ENCODE measurements at regions not wholly inside any gene's neighbourhood (a gene's known extent, or its start where the extent isn't known, plus 50 kb on each side); places are given as distances from the start of the nearest gene placed in this dataset.

DNA sequence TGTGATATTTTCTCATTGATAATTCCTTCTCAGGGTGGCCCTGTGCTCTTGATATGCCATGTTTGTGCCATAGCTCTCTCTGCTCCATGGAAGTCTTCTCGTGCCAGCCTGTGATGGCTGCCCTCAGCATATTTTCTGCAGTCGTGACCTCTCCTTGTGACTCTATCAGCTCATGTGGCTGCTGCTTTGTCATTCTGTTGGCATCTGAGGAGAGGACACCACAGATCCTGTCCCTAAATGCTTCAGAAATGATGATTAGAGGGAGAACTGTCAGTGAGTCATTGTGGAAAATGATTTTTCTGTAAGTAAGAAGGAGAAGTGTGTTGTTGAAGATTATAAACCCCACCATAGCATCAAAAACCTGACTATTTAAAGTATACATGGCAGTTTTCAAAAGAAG lies 286.0 kb downstream of the ADGRL2 start:
- 38% methylated on average over 2 of the region's 2 CpGs for WGBS, 2 donors (ENCODE audit: low coverage in 1 of 2)
- Histone ChIP-seq H3K4me1 (no peaks in the 10 kb centered on the region), H3K9me3 (no peaks in the 10 kb centered on the region), H3K36me3 (no peaks in the 10 kb centered on the region), H3K27ac (no peak overlapping the region), H3K27me3 (no peaks in the 10 kb centered on the region), H3K4me3 (no peak overlapping the region)
- TF ChIP-seq EP300 (IDR thresholded peaks at IDR 0.05) (no peak), POLR2A (IDR thresholded peaks at IDR 0.05) (no peak), POLR2AphosphoS5 (IDR thresholded peaks at IDR 0.05) (no peak)
- TF ChIP-seq, protein P1, sequence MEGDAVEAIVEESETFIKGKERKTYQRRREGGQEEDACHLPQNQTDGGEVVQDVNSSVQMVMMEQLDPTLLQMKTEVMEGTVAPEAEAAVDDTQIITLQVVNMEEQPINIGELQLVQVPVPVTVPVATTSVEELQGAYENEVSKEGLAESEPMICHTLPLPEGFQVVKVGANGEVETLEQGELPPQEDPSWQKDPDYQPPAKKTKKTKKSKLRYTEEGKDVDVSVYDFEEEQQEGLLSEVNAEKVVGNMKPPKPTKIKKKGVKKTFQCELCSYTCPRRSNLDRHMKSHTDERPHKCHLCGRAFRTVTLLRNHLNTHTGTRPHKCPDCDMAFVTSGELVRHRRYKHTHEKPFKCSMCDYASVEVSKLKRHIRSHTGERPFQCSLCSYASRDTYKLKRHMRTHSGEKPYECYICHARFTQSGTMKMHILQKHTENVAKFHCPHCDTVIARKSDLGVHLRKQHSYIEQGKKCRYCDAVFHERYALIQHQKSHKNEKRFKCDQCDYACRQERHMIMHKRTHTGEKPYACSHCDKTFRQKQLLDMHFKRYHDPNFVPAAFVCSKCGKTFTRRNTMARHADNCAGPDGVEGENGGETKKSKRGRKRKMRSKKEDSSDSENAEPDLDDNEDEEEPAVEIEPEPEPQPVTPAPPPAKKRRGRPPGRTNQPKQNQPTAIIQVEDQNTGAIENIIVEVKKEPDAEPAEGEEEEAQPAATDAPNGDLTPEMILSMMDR (IDR thresholded peaks at IDR 0.05) = no peak
- no peak for ATAC-seq

DNA sequence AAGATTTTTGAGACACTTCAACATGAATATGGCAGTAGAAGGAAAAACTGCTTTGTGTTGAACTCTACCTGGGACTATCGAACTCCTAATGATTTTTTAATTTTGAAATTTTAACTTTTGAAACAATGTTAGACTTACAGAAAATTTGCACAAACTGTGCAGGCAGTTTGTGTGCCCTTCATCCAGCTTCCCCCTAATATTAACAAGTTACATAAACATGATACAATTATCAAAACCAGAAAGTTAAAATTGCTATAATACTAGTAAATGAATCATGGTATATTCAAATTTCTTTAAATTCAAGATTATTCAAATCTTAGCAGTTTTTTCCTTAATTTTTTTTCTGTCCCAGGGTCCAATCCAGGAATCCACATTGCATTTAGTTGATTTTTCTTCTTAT lies 278.9 kb downstream of the ADGRL2 start:
- WGBS, 2 donors (ENCODE audit: low coverage in 1 of 2) = 100% methylated on average over 1 of the region's 1 CpG
- H3K36me3 ChIP-seq = no peaks in the 10 kb centered on the region
- H3K9me3 ChIP-seq = no peaks in the 10 kb centered on the region
- H3K27ac ChIP-seq = no peak overlapping the region
- no peaks in the 10 kb centered on the region for H3K4me1 ChIP-seq
- no peak for ATAC-seq
- H3K4me3 ChIP-seq = no peak overlapping the region
- TF ChIP-seq POLR2AphosphoS5 (IDR thresholded peaks at IDR 0.05) (no peak), POLR2A (IDR thresholded peaks at IDR 0.05) (no peak), EP300 (IDR thresholded peaks at IDR 0.05) (no peak)
- TF ChIP-seq, protein P1 (IDR thresholded peaks at IDR 0.05) = no peak
- H3K27me3 ChIP-seq = no peaks in the 10 kb centered on the region

DNA sequence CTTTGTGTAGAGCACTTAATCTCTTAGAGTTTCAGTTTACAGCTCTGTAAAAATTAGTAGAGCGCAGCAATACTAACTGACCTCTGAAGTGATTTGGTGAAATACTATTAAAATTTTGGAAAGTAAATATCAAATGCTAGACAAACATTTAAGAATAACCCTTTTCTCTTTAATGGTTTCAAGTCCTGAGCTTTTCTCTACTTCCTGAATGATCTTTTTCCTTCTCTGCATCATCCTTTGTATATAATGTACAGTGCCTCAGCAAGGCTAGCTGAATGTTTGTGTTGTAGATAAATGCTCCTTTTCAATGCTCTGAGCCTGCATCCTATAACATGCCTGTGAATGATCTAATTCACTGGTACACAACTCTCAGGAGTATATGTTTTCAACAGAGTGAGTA lies 272.9 kb downstream of the ADGRL2 start:
- H3K9me3 ChIP-seq = no peaks in the 10 kb centered on the region
- no peaks in the 10 kb centered on the region for H3K36me3 ChIP-seq
- WGBS, 2 donors (ENCODE audit: low coverage in 1 of 2) = 86 to 100% methylated on average over 1 of the region's 1 CpG
- no peak overlapping the region for H3K4me3 ChIP-seq
- no peak overlapping the region for H3K27ac ChIP-seq
- ATAC-seq = no peak
- no peaks in the 10 kb centered on the region for H3K27me3 ChIP-seq
- TF ChIP-seq POLR2A (IDR thresholded peaks at IDR 0.05) (no peak), POLR2AphosphoS5 (IDR thresholded peaks at IDR 0.05) (no peak)
- H3K4me1 ChIP-seq = no peaks in the 10 kb centered on the region

DNA sequence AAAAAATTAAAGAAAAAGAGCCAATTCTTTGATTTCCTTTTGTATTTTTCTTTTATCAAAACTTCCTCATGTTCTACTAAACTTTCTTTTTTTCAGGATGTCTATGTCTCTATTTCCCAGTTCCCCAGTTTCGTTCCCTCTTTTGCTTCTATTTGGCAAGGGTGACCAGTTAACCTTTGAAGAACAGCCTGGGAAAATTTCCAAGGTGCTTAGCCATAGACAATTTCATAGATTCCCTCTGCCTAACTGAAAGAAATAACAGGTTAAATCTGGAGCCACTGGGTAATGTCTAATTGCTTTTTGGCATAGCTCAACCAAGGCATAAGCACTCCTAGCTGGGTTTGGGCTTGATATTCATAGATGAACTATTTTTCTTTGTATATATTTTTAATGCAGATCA lies 272.3 kb downstream of the ADGRL2 start:
- WGBS, 2 donors (ENCODE audit: low coverage in 1 of 2) = 25 to 40% methylated on average over 1 of the region's 1 CpG
- H3K4me3 ChIP-seq = no peak overlapping the region
- no peaks in the 10 kb centered on the region for H3K9me3 ChIP-seq
- no peaks in the 10 kb centered on the region for H3K27me3 ChIP-seq
- no peaks in the 10 kb centered on the region for H3K4me1 ChIP-seq
- TF ChIP-seq POLR2A (IDR thresholded peaks at IDR 0.05) = no peak
- TF ChIP-seq, protein P1 (IDR thresholded peaks at IDR 0.05) = no peak
- TF ChIP-seq EP300 (IDR thresholded peaks at IDR 0.05) = no peak
- TF ChIP-seq POLR2AphosphoS5 (IDR thresholded peaks at IDR 0.05) = no peak
- H3K27ac ChIP-seq = no peak overlapping the region
- no peak for ATAC-seq
- H3K36me3 ChIP-seq = no peaks in the 10 kb centered on the region

DNA sequence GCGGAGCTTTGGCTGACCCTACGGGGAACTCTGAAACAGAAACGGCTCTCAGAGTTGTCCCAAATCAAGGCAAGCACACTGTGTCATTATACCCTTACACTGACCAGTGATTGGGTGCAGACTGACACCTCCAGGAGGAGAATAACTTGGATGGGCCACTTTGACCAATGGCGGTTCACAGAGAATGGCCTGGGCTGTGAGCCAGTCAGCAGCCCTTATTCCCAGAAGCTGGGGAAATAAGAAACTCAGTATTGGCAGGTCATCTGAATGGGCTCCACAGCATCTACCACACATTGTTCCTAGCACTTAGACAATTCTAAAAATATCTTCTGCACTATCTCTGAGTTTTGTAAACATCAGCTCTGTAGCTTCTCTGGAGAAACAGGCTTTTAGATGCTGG lies 265.2 kb downstream of the ADGRL2 start:
- H3K27ac ChIP-seq = no peak overlapping the region
- no peaks in the 10 kb centered on the region for H3K4me1 ChIP-seq
- no peaks in the 10 kb centered on the region for H3K27me3 ChIP-seq
- H3K36me3 ChIP-seq = no peaks in the 10 kb centered on the region
- no peak for ATAC-seq
- TF ChIP-seq POLR2AphosphoS5 (IDR thresholded peaks at IDR 0.05) (no peak), EP300 (IDR thresholded peaks at IDR 0.05) (no peak), POLR2A (IDR thresholded peaks at IDR 0.05) (no peak)
- TF ChIP-seq, protein P1 (IDR thresholded peaks at IDR 0.05) = no peak
- 87% methylated on average over 3 of the region's 4 CpGs; no CpG with 5 or more reads in 1 of the 2 donors for WGBS, 2 donors (ENCODE audit: low coverage in 1 of 2)
- no peak overlapping the region for H3K4me3 ChIP-seq
- H3K9me3 ChIP-seq = no peaks in the 10 kb centered on the region
